ENCODE measurements at regions not wholly inside any gene's neighbourhood (a gene's known extent, or its start where the extent isn't known, plus 50 kb on each side); places are given as distances from the start of the nearest gene placed in this dataset.

DNA sequence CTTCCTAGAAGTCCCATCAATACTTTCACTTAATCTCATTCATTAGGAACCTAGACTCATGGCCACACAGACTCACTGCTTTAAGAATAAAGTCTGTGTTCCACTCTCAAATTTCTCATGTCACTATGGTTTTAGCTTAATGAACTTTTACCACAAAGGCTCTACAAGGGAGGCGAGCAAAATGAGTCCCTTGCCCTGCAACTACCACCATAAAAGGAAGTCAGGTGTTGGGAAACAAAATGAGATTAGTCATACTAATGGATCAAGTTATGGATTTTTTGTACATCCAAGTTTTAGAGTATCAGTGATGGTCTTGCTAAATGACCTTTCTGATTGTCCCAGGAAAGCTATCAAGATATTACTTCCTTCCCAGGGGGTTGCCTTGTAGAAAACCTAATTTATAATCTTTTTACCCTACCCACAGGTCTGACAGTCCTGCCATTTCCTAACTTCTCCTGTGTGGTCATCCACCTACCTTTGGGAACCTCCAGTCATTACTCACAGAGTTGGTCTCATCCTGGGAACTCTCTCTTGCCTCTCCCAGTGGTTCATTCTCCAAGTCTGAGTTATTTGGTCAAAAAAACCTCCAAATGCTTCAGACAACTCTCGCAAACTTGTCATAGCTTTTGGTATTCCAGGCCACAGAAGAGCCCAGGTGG lies 51.8 kb upstream of the SLC16A1 start:
- Mint-ChIP-seq H3K4me1 (ENCODE audit: low read depth in 2 of 2) (no peaks in the 10 kb centered on the region), H3K27me3 (no peaks in the 10 kb centered on the region), H3K4me3 (no peak overlapping the region), H3K36me3 (no peaks in the 10 kb centered on the region), H3K9me3 (no peaks in the 10 kb centered on the region), H3K27ac (no peak overlapping the region)
- DNase-seq (ENCODE audit: low spot score) (no peak), ATAC-seq (no peak)

DNA sequence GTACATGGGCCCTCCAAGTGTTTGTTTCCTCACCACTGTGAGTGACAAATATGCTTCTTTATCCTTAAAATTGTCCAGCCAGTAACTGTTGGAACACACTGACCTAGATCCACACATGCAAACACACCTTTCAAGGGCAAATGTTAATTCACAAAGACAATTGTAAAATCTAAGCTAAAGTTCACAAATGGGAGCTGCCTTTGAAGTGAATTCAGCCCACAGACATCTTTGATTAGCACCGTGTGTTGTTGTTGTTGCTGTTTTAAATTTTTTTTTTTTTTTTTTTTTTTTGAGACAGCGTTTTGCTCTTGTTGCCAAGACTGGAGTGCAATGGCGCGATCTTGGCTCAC lies 52.3 kb upstream of the SLC16A1 start:
- Mint-ChIP-seq H3K4me1 (ENCODE audit: low read depth in 2 of 2) (no peaks in the 10 kb centered on the region), H3K27ac (no peak overlapping the region), H3K27me3 (no peaks in the 10 kb centered on the region), H3K4me3 (no peak overlapping the region), H3K9me3 (no peaks in the 10 kb centered on the region), H3K36me3 (no peaks in the 10 kb centered on the region)
- DNase-seq (ENCODE audit: low spot score) (no peak), ATAC-seq (no peak)

GRCh38 chr1:113012149-113012548 lies 56.2 kb upstream of the SLC16A1 start:
- no peaks in the 10 kb centered on the region for H3K9me3 Mint-ChIP-seq
- H3K36me3 Mint-ChIP-seq, result no peaks in the 10 kb centered on the region
- no peaks in the 10 kb centered on the region for H3K27me3 Mint-ChIP-seq
- no peak overlapping the region for H3K4me3 Mint-ChIP-seq
- no peaks in the 10 kb centered on the region for H3K4me1 Mint-ChIP-seq (ENCODE audit: low read depth in 2 of 2)
- H3K27ac Mint-ChIP-seq, result no peak overlapping the region
- DNase-seq (ENCODE audit: low spot score) (no peak), ATAC-seq (no peak)

- H3K36me3 Mint-ChIP-seq, result no peaks in the 10 kb centered on the region
Observed at GRCh38 chr1:113013823-113014222, 57.8 kb upstream of the SLC16A1 start.

GRCh38 chr1:113014508-113014907 lies 58.5 kb upstream of the LRIG2 start:
- Mint-ChIP-seq H3K4me1 (ENCODE audit: low read depth in 2 of 2) (no peaks in the 10 kb centered on the region), H3K9me3 (no peaks in the 10 kb centered on the region), H3K27ac (no peak overlapping the region), H3K4me3 (no peak overlapping the region), H3K27me3 (no peaks in the 10 kb centered on the region), H3K36me3 (no peaks in the 10 kb centered on the region)
- ATAC-seq (no peak), DNase-seq (ENCODE audit: low spot score) (no peak)

More at GRCh38 chr1:113013823-113014222, 57.8 kb upstream of the SLC16A1 start:
- ATAC-seq (no peak), DNase-seq (ENCODE audit: low spot score) (no peak)
- no peaks in the 10 kb centered on the region for H3K9me3 Mint-ChIP-seq
- H3K4me3 Mint-ChIP-seq, result no peak overlapping the region
- no peaks in the 10 kb centered on the region for H3K4me1 Mint-ChIP-seq (ENCODE audit: low read depth in 2 of 2)
- H3K27me3 Mint-ChIP-seq, result no peaks in the 10 kb centered on the region
- H3K27ac Mint-ChIP-seq, result no peak overlapping the region

DNA sequence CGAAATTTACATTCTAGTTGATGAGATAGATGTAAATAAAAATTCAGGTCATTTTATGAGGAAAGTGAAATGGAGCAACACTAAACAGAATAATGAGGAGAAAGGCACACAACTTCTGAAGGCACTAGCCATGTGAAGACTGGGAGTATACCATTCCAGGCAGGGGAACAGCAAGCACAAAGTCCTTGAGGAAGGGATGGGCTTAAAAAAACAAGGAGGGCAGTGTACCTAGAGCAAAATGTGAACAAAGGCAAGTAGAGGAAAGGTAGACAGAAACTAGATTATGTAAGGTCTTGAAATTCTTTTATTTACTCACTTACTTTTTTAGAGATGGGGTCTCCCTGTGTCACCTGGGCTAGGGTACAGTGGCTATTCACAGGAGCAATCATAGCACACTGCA lies 54.1 kb upstream of the LRIG2 start:
- DNase-seq (ENCODE audit: low spot score) (no peak), ATAC-seq (no peak)
- peak overlapping the region in 1 of 2 donors; percentile 7 for H3K27ac Mint-ChIP-seq
- H3K4me3 Mint-ChIP-seq, result no peak overlapping the region
- no peaks in the 10 kb centered on the region for H3K4me1 Mint-ChIP-seq (ENCODE audit: low read depth in 2 of 2)
- H3K27me3 Mint-ChIP-seq, result no peaks in the 10 kb centered on the region
- H3K9me3 Mint-ChIP-seq, result no peaks in the 10 kb centered on the region
- no peaks in the 10 kb centered on the region for H3K36me3 Mint-ChIP-seq

DNA sequence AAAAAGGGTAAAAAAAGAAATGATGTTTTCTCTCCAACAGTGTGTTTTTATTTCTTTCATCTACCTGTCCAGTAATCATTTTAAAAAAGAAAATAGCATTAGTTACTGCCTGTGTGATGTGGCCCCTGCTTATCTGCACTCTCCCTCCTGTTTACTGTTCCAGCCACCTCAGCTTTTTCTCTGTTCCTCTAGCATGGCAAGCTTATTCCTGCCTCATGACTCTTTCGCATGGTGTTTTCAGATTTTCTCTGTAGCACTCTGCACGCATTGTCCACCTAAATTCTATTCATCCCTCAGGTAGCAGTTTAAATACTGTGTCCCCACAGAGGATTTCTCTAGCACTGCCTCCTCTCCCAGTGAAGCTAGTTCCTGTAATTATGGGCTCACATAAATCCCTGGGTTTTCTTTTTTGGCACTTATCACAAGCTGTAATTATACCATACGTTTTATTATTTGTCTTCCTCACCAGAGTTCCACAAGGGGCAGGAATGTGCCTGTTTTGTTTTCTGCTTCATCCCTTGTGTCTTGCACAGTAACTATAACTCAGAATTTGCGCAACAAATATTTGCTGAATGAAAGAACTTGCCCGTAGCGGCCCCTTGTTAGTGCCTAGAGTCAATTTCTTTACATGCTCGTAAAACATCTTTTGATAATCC lies 51.4 kb upstream of the LRIG2 start:
- no peak overlapping the region for H3K4me3 Mint-ChIP-seq
- H3K9me3 Mint-ChIP-seq, result no peaks in the 10 kb centered on the region
- no peaks in the 10 kb centered on the region for H3K4me1 Mint-ChIP-seq (ENCODE audit: low read depth in 2 of 2)
- H3K27me3 Mint-ChIP-seq, result no peaks in the 10 kb centered on the region
- DNase-seq (ENCODE audit: low spot score) (no peak), ATAC-seq (no peak)
- H3K36me3 Mint-ChIP-seq, result no peaks in the 10 kb centered on the region
- H3K27ac Mint-ChIP-seq, result no peak overlapping the region
